ENCODE measurements at regions not wholly inside any gene's neighbourhood (a gene's known extent, or its start where the extent isn't known, plus 50 kb on each side); places are given as distances from the start of the nearest gene placed in this dataset.

GRCh38 chr6:47416396-47417345, 60.9 kb upstream of the CD2AP start:
- TF ChIP-seq CTCF (IDR thresholded peaks at IDR 0.05 in 2 of 3, conservative IDR thresholded peaks at IDR 0.05 in 1 of 3; ENCODE audit: control insufficient read depth in 2 of 3, extremely low read depth in 1 of 3, insufficient read depth in 1 of 3, low read depth in 3 of 3, low read length in 3 of 3) (no peak), EP300 (IDR thresholded peaks at IDR 0.05; ENCODE audit: borderline replicate concordance in 1 of 2, control insufficient read depth in 1 of 2, low read depth in 2 of 2, low read length in 2 of 2) (no peak), ZBTB11 (CRISPR knock-in tag; IDR thresholded peaks at IDR 0.05) (no peak), POLR2AphosphoS5 (IDR thresholded peaks at IDR 0.05; ENCODE audit: low read length) (no peak), EGR1 (IDR thresholded peaks at IDR 0.05; ENCODE audit: borderline replicate concordance in 1 of 2, low read depth in 2 of 2, low read length in 2 of 2) (no peak), TCF12 (IDR thresholded peaks at IDR 0.05; ENCODE audit: low read depth, low read length) (no peak), ESRRA (IDR thresholded peaks at IDR 0.05; ENCODE audit: low read length) (no peak), GATAD2B (conservative IDR thresholded peaks at IDR 0.05; ENCODE audit: low read depth) (no peak)
